HG03103 (cell line): ENCODE measurements at regions not wholly inside any gene's neighbourhood (a gene's known extent, or its start where the extent isn't known, plus 50 kb on each side); places are given as distances from the start of the nearest gene placed in this dataset.

Experiments used
- ATAC-seq: cut with Tn5 transposase; IDR thresholded peaks from one replicate; pipeline ENCODE4 v1.9.1; 2021; ENCODE audit warnings: low read depth; ENCODE audit not compliant: unreplicated experiment

GRCh38 chr2:120966510-120967254 is 231.0 kb downstream of the GLI2 start:
- no peak for ATAC-seq

- no peak for ATAC-seq
These were observed 232.8 kb downstream of the GLI2 start for GRCh38 chr2:120968307-120969015.

- ATAC-seq: no peak
These were observed 234.1 kb downstream of the GLI2 start for GRCh38 chr2:120969613-120970355.

GRCh38 chr2:120971866-120972265 is 236.2 kb downstream of the GLI2 start:
- no peak for ATAC-seq

GRCh38 chr2:120972286-120972685 is 236.6 kb downstream of the GLI2 start:
- no peak for ATAC-seq

- no peak for ATAC-seq
These were observed 237.5 kb downstream of the GLI2 start for GRCh38 chr2:120973196-120973595.

- no peak for ATAC-seq
These were observed 239.3 kb downstream of the GLI2 start for GRCh38 chr2:120974950-120975349.

- no peak for ATAC-seq
These were observed 241.0 kb downstream of the GLI2 start for GRCh38 chr2:120976501-120977307.

- no peak for ATAC-seq
These were observed 242.1 kb downstream of the GLI2 start for GRCh38 chr2:120977582-120978358.

GRCh38 chr2:120978359-120979050 is 242.8 kb downstream of the GLI2 start:
- no peak for ATAC-seq

GRCh38 chr2:120979398-120979797 is 243.7 kb downstream of the GLI2 start:
- ATAC-seq: no peak

- no peak for ATAC-seq
These were observed 244.3 kb downstream of the GLI2 start for GRCh38 chr2:120979921-120980320.

GRCh38 chr2:120981443-120981842 is 245.8 kb downstream of the GLI2 start:
- no peak for ATAC-seq

- no peak for ATAC-seq
These were observed 246.9 kb downstream of the GLI2 start for GRCh38 chr2:120982598-120982997.

GRCh38 chr2:120983344-120983743 is 247.7 kb downstream of the GLI2 start:
- ATAC-seq: no peak

- no peak for ATAC-seq
These were observed 248.4 kb downstream of the GLI2 start for GRCh38 chr2:120984046-120984445.

- no peak for ATAC-seq
These were observed 248.9 kb downstream of the GLI2 start for GRCh38 chr2:120984452-120985173.

GRCh38 chr2:120985174-120985996 is 249.7 kb downstream of the GLI2 start:
- no peak for ATAC-seq
